GM18909 (cell line): ENCODE measurements at regions not wholly inside any gene's neighbourhood (a gene's known extent, or its start where the extent isn't known, plus 50 kb on each side); places are given as distances from the start of the nearest gene placed in this dataset.
"Not testable (repeated sequence)": the region's sequence is repeated elsewhere in the genome, so short reads cannot be mapped to it uniquely, and the experiment has no call there.

Experiments
- ATAC-seq: cut with Tn5 transposase; IDR thresholded peaks from one replicate; pipeline ENCODE4 v1.9.1; 2021; ENCODE audit warnings: mild to moderate bottlenecking; ENCODE audit not compliant: unreplicated experiment, poor library complexity

GRCh38 chr17:15802917-15803316 lies 70.8 kb downstream of the TBC1D26 start:
- ATAC-seq, result not testable (repeated sequence)

GRCh38 chr17:15806825-15807224 lies 74.7 kb downstream of the TBC1D26 start:
- ATAC-seq, result not testable (repeated sequence)

GRCh38 chr17:15813388-15813787 lies 81.3 kb downstream of the TBC1D26 start:
- not testable (repeated sequence) for ATAC-seq

- ATAC-seq, result not testable (repeated sequence)
Measured at GRCh38 chr17:15814003-15814402, 81.9 kb downstream of the TBC1D26 start.

- ATAC-seq, result not testable (repeated sequence)
Measured at GRCh38 chr17:15817861-15818260, 85.8 kb downstream of the TBC1D26 start.

- not testable (repeated sequence) for ATAC-seq
Measured at GRCh38 chr17:15822280-15822679, 90.2 kb downstream of the TBC1D26 start.

GRCh38 chr17:15828727-15829314 lies 96.7 kb downstream of the TBC1D26 start:
- ATAC-seq, result not testable (repeated sequence)

- ATAC-seq, result not testable (repeated sequence)
Measured at GRCh38 chr17:15830221-15830620, 98.1 kb downstream of the TBC1D26 start.

GRCh38 chr17:15831182-15831581 lies 99.1 kb downstream of the TBC1D26 start:
- ATAC-seq, result peak; percentile 88

- not testable (repeated sequence) for ATAC-seq
Measured at GRCh38 chr17:15832921-15833480, 100.9 kb downstream of the TBC1D26 start.

GRCh38 chr17:15833890-15834289 lies 101.8 kb downstream of the TBC1D26 start:
- not testable (repeated sequence) for ATAC-seq

GRCh38 chr17:15835481-15835880 lies 103.4 kb downstream of the TBC1D26 start:
- not testable (repeated sequence) for ATAC-seq

GRCh38 chr17:15836249-15836982 lies 104.3 kb downstream of the TBC1D26 start:
- not testable (repeated sequence) for ATAC-seq

GRCh38 chr17:15836991-15837390 lies 104.9 kb downstream of the TBC1D26 start:
- not testable (repeated sequence) for ATAC-seq

- peak; percentile 55 for ATAC-seq
Measured at GRCh38 chr17:15847447-15848229, 97.3 kb upstream of the ADORA2B start.

- ATAC-seq, result not testable (repeated sequence)
Measured at GRCh38 chr17:15849054-15849453, 95.9 kb upstream of the ADORA2B start.

- ATAC-seq, result not testable (repeated sequence)
Measured at GRCh38 chr17:15850071-15850470, 94.9 kb upstream of the ADORA2B start.

GRCh38 chr17:15850687-15851086 lies 94.2 kb upstream of the ADORA2B start:
- ATAC-seq, result not testable (repeated sequence)

GRCh38 chr17:15852863-15853262 lies 92.1 kb upstream of the ADORA2B start:
- not testable (repeated sequence) for ATAC-seq

GRCh38 chr17:15856191-15856590 lies 88.7 kb upstream of the ADORA2B start:
- not testable (repeated sequence) for ATAC-seq

- not testable (repeated sequence) for ATAC-seq
Measured at GRCh38 chr17:15856745-15857144, 88.2 kb upstream of the ADORA2B start.
